Keratinocyte (primary cell): ENCODE measurements at regions not wholly inside any gene's neighbourhood (a gene's known extent, or its start where the extent isn't known, plus 50 kb on each side); places are given as distances from the start of the nearest gene placed in this dataset.
"Not testable (repeated sequence)": the region's sequence is repeated elsewhere in the genome, so short reads cannot be mapped to it uniquely, and the experiment has no call there.

Source experiments
- DNase-seq: peaks from one replicate; pipeline ENCODE4 v3.0.0-alpha.2; 2011; ENCODE audit warnings: low read depth, missing footprints, low spot score
- FAIRE-seq: peaks from 2 replicates; lab custom pipeline; 2011; peaks lifted over from hg19 to GRCh38; lab: Jason Lieb, UNC
- H2AFZ ChIP-seq: 2 replicates; pipeline ENCODE4 v1.6.0; 2012; ENCODE audit warnings: low read length, control low read depth, inconsistent platforms; ENCODE audit not compliant: control insufficient read depth
- H3K27ac ChIP-seq: 2 replicates; pipeline ENCODE4 v1.5.1; 2011; ENCODE audit warnings: low read length; ENCODE audit not compliant: control insufficient read depth, insufficient read depth
- H3K27me3 ChIP-seq: 3 replicates; pipeline ENCODE4 v1.6.0; 2011; ENCODE audit warnings: low read length; ENCODE audit not compliant: control insufficient read depth, insufficient read depth; ENCODE audit errors: extremely low read depth
- H3K36me3 ChIP-seq, 2 experiments: 2 replicates in 1 of 2; 3 replicates in 1 of 2; pipeline ENCODE4 v1.5.1; 2011; ENCODE audit warnings: low read length in 2 of 2, mild to moderate bottlenecking in 1 of 2; ENCODE audit not compliant: control insufficient read depth in 2 of 2, insufficient read depth in 2 of 2; ENCODE audit errors: extremely low read depth in 1 of 2
- H3K4me1 ChIP-seq: 3 replicates; pipeline ENCODE4 v1.5.1; 2011; ENCODE audit warnings: low read length; ENCODE audit not compliant: control insufficient read depth, insufficient read depth; ENCODE audit errors: extremely low read depth
- H3K4me2 ChIP-seq: 3 replicates; pipeline ENCODE4 v1.6.0; 2011; ENCODE audit warnings: low read depth, low read length; ENCODE audit not compliant: control insufficient read depth, insufficient read depth; ENCODE audit errors: extremely low read depth
- H3K4me3 ChIP-seq, 3 experiments: fragments of 200-600 bp in 1 of 3; sonication (generic) in 1 of 3; 2 replicates in 2 of 3; 3 replicates in 1 of 3; pipeline ENCODE4 v1.5.1; 2011 to 2016; ENCODE audit warnings: low read length in 3 of 3, mild to moderate bottlenecking in 3 of 3, control low read depth in 2 of 3, inconsistent platforms in 1 of 3, low read depth in 1 of 3, mixed read lengths in 1 of 3, mixed run types in 1 of 3, moderate library complexity in 1 of 3; ENCODE audit not compliant: control insufficient read depth in 2 of 3, insufficient read depth in 2 of 3; ENCODE audit errors: extremely low read depth in 1 of 3
- H3K79me2 ChIP-seq: 2 replicates; pipeline ENCODE4 v1.6.0; 2012; ENCODE audit warnings: low read length; ENCODE audit not compliant: control insufficient read depth, insufficient read depth
- H3K9ac ChIP-seq: 3 replicates; pipeline ENCODE4 v1.6.0; 2011; ENCODE audit warnings: low read length; ENCODE audit not compliant: control insufficient read depth, insufficient read depth; ENCODE audit errors: extremely low read depth
- H3K9me1 ChIP-seq: 3 replicates; pipeline ENCODE4 v1.6.0; 2011; ENCODE audit warnings: low read length; ENCODE audit not compliant: control insufficient read depth, insufficient read depth; ENCODE audit errors: extremely low read depth
- H3K9me3 ChIP-seq: 2 replicates; pipeline ENCODE4 v1.5.1; 2012; ENCODE audit warnings: low read depth, low read length; ENCODE audit not compliant: control insufficient read depth
- H4K20me1 ChIP-seq: 3 replicates; pipeline ENCODE4 v1.6.0; 2011; ENCODE audit warnings: low read length; ENCODE audit not compliant: control insufficient read depth, insufficient read depth; ENCODE audit errors: extremely low read depth
- CTCF ChIP-seq, 3 experiments: IDR thresholded peaks in 1 of 3; conservative IDR thresholded peaks in 1 of 3; optimal IDR thresholded peaks in 1 of 3; 2 replicates in 2 of 3; 3 replicates in 1 of 3; pipeline versions ENCODE3 to v1.5.1; 2011; ENCODE audit warnings: low read length in 3 of 3, mild to moderate bottlenecking in 3 of 3, moderate library complexity in 2 of 3, control low read depth in 1 of 3, inconsistent platforms in 1 of 3; ENCODE audit not compliant: insufficient read depth in 2 of 3; ENCODE audit errors: extremely low read depth in 1 of 3
- dilution Hi-C: fragments of 300-500 bp; cut with MboI; formaldehyde crosslinking; loops from one replicate; pipeline ENCODE4 v1.7.0; 2020; ENCODE audit warnings: low sequenced_read_pairs; ENCODE audit not compliant: extremely low pct_ligation_motif_present

DNA sequence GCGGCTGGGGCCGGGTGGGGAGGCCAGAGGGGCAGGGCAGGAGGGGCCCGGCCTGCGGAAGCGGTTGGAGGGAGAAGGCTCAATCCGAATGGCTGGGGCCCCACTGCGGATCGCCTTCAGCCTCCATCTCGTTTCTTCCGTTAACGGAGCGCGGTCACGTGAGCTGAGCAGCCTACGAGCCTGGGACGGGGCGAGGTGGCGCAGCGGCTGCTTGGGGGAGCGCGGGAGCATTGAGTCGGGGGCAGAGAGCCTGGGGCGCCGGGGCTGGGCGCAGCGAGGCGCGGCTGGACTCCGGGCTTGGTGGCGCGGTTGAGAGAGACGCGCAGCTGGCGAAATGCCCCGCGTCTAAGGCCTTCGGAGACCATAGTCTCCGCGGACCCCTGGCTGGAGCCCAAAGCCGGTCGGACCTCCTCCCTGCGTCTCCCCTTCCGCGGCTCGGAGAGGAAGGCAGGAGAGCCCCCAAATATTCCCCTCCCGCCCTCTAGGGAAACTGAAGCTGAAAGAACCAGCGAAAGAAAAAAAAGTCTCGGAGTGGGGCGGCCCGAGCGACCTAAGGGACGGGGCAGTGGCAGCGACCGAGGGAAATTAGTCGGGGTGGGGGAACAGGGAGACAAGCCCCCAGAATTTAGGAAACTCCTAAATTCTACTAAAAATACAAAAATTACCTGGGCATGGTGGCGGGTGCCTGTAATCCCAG lies 94.7 kb upstream of the PLEKHM1 start:
- TF ChIP-seq CTCF (optimal IDR thresholded peaks at IDR 0.05 in 1 of 3, IDR thresholded peaks at IDR 0.05 in 1 of 3, conservative IDR thresholded peaks at IDR 0.05 in 1 of 3; ENCODE audit: extremely low read depth in 1 of 3, insufficient read depth in 2 of 3, low read length in 3 of 3) = peak in 2 of 3 experiments; percentile 31 to 49
- H4K20me1 ChIP-seq, DNase-seq, H3K9me1 ChIP-seq, H3K79me2 ChIP-seq, H3K36me3 ChIP-seq, H3K27me3 ChIP-seq, dilution Hi-C loops, H3K9me3 ChIP-seq, FAIRE-seq: not testable (repeated sequence)
- Histone ChIP-seq H3K4me1 (peaks cover 15% of the 10 kb centered on the region), H3K4me3 (peak overlapping the region; percentile 37 to 83 (median 53)), H3K27ac (peak overlapping the region; percentile 89), H3K4me2 (peak overlapping the region; percentile 98), H3K9ac (peak overlapping the region; percentile 82), H2AFZ (peak overlapping the region; percentile 30)

GRCh38 chr17:45585794-45586650 lies 95.5 kb upstream of the PLEKHM1 start:
- not testable (repeated sequence) for DNase-seq
- Histone ChIP-seq H3K4me1 (peaks cover 15% of the 10 kb centered on the region), H2AFZ (peak overlapping the region; percentile 3)

DNA sequence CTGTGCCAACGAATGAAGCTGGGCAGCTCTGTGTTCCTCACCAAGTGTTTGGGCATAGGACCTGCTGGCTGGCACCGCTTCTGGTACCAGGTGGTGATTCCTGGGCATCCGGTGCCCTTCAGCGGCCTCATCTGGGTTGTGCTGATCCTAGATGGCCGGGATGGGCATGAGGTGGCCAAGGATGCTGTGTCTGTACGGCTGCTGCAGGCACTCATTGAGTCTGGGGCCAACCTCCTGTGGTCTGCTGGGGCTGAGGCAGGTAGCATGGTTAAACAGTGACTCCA lies 96.1 kb upstream of the PLEKHM1 start:
- H3K27ac ChIP-seq, FAIRE-seq, H3K9ac ChIP-seq, H4K20me1 ChIP-seq, H3K36me3 ChIP-seq, H3K9me3 ChIP-seq, H3K9me1 ChIP-seq, H3K27me3 ChIP-seq, dilution Hi-C loops, DNase-seq, H2AFZ ChIP-seq, H3K4me2 ChIP-seq, H3K4me3 ChIP-seq, H3K79me2 ChIP-seq: not testable (repeated sequence)
- peaks cover 15% of the 10 kb centered on the region for H3K4me1 ChIP-seq

More at GRCh38 chr17:45585794-45586650, 95.5 kb upstream of the PLEKHM1 start:
- dilution Hi-C loops, H4K20me1 ChIP-seq, H3K79me2 ChIP-seq, H3K36me3 ChIP-seq, H3K27ac ChIP-seq, H3K9me3 ChIP-seq, H3K9ac ChIP-seq, FAIRE-seq, H3K9me1 ChIP-seq, H3K27me3 ChIP-seq: not testable (repeated sequence)
- peak overlapping the region; percentile 69 for H3K4me2 ChIP-seq
- H3K4me3 ChIP-seq = peak overlapping the region in 2 of 3 experiments; percentile 37 to 83
